Ascending aorta (tissue), 2 donors: ENCODE measurements at regions not wholly inside any gene's neighbourhood (a gene's known extent, or its start where the extent isn't known, plus 50 kb on each side); places are given as distances from the start of the nearest gene placed in this dataset.

ENCODE experiments used
- DNase-seq, 2 donors: peaks; one replicate each; pipeline ENCODE4 v3.0.0-alpha.2; 2019; ENCODE audit warnings: low spot score in 2 of 2
- H3K27ac ChIP-seq, 2 donors: fragments of 200-600 bp; sonication (generic); one replicate each; pipeline ENCODE4 v1.5.1; 2016 to 2017; ENCODE audit warnings: mild to moderate bottlenecking in 1 of 2
- H3K27me3 ChIP-seq: fragments of 200-600 bp; sonication (generic); one replicate; pipeline ENCODE4 v1.5.1; 2017
- H3K36me3 ChIP-seq, 2 donors: fragments of 200-600 bp; sonication (generic); one replicate each; pipeline ENCODE4 v1.5.1; 2016
- H3K4me1 ChIP-seq, 2 donors: fragments of 200-600 bp; sonication (generic); one replicate each; pipeline ENCODE4 v1.5.1; 2016 to 2017; ENCODE audit warnings: mild to moderate bottlenecking in 1 of 2
- H3K4me3 ChIP-seq, 2 donors: fragments of 200-600 bp; sonication (generic); one replicate each; pipeline ENCODE4 v1.5.1; 2016 to 2017; ENCODE audit warnings: mild to moderate bottlenecking in 1 of 2
- H3K9me3 ChIP-seq, 2 donors: fragments of 200-600 bp; sonication (generic); one replicate each; pipeline ENCODE4 v1.5.1; 2016
- intact Hi-C: fragments of 100-400 bp; cut with DNase I; formaldehyde crosslinking; loops from one replicate; pipeline ENCODE4 v1.15.1; 2023
- TF ChIP-seq, protein P1 (sequence below), 3 experiments: fragments of 200-600 bp in 2 of 3; fragments of 450-650 bp in 1 of 3; sonication (generic) in 2 of 3; IDR thresholded peaks; one replicate each; pipeline ENCODE4 v1.5.1; 2016 to 2019; ENCODE audit warnings: antibody characterized with exemption in 3 of 3, mild to moderate bottlenecking in 1 of 3, moderate library complexity in 1 of 3

DNA sequence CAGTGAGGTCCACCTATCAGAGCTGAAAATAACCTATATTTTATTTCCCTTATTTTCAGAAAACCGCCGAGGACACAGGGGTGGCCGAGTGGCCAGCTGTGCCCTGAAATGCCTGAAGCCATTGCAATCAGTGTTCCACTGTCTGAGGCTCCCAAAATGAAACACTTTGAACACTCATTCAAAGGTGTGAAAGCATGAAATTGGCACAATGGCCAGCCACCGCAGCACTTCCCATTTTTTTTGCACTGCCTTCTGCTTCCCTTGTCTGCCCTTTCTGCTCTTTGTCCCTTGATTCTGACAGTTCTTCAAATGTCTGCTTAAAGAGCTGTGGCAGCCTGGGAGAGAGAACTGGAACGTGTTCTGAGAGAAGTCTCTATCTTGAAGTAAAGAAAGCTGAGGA lies 1127.5 kb upstream of the CELF4 start:
- DNase-seq = no peak
- H3K36me3 ChIP-seq = no peaks in the 10 kb centered on the region
- H3K27me3 ChIP-seq = no peaks in the 10 kb centered on the region
- no peaks in the 10 kb centered on the region for H3K9me3 ChIP-seq
- TF ChIP-seq, protein P1, sequence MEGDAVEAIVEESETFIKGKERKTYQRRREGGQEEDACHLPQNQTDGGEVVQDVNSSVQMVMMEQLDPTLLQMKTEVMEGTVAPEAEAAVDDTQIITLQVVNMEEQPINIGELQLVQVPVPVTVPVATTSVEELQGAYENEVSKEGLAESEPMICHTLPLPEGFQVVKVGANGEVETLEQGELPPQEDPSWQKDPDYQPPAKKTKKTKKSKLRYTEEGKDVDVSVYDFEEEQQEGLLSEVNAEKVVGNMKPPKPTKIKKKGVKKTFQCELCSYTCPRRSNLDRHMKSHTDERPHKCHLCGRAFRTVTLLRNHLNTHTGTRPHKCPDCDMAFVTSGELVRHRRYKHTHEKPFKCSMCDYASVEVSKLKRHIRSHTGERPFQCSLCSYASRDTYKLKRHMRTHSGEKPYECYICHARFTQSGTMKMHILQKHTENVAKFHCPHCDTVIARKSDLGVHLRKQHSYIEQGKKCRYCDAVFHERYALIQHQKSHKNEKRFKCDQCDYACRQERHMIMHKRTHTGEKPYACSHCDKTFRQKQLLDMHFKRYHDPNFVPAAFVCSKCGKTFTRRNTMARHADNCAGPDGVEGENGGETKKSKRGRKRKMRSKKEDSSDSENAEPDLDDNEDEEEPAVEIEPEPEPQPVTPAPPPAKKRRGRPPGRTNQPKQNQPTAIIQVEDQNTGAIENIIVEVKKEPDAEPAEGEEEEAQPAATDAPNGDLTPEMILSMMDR (IDR thresholded peaks at IDR 0.05) = no peak
- H3K4me1 ChIP-seq = no peaks in the 10 kb centered on the region
- H3K27ac ChIP-seq = no peak overlapping the region
- no peak overlapping the region for H3K4me3 ChIP-seq
- intact Hi-C loops = no loop called here

DNA sequence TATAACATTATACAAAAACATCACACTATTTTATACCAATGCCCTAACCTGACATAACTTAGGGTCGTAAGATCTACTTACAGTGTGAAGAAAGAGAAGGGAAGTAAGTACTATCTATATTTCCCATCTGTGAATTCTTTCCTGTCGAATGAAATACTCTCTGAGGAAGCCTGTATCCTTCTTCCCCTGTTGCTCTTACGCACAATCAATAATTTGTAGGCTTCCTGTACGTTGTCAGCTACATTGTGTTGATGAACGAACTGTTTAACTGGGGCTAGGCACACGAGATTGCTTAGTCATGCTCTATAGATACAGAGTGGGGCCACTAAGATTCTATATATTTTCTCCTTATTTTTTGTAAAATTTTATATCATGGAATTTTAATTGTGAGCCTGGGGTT lies 1125.0 kb upstream of the CELF4 start:
- intact Hi-C loops = no loop called here
- no peak for DNase-seq
- Histone ChIP-seq H3K4me1 (no peaks in the 10 kb centered on the region), H3K36me3 (no peaks in the 10 kb centered on the region), H3K27me3 (no peaks in the 10 kb centered on the region), H3K9me3 (no peaks in the 10 kb centered on the region), H3K27ac (no peak overlapping the region), H3K4me3 (no peak overlapping the region)
- TF ChIP-seq, protein P1 (IDR thresholded peaks at IDR 0.05) = no peak

GRCh38 chr18:38688416-38688815 lies 1122.8 kb upstream of the CELF4 start:
- intact Hi-C loops = no loop called here
- DNase-seq = no peak
- TF ChIP-seq, protein P1 (IDR thresholded peaks at IDR 0.05) = no peak

GRCh38 chr18:38670486-38670885 lies 1104.9 kb upstream of the CELF4 start:
- no peak overlapping the region for H3K4me3 ChIP-seq
- intact Hi-C loops = no loop called here
- DNase-seq = no peak
- H3K9me3 ChIP-seq = peaks cover 0 to 3% of the 10 kb centered on the region in 2 donors
- no peaks in the 10 kb centered on the region for H3K27me3 ChIP-seq
- no peak overlapping the region for H3K27ac ChIP-seq
- TF ChIP-seq, protein P1 (IDR thresholded peaks at IDR 0.05) = no peak
- no peaks in the 10 kb centered on the region for H3K36me3 ChIP-seq
- no peaks in the 10 kb centered on the region for H3K4me1 ChIP-seq

More at GRCh38 chr18:38688416-38688815, 1122.8 kb upstream of the CELF4 start:
- Histone ChIP-seq H3K4me1 (no peaks in the 10 kb centered on the region), H3K27me3 (no peaks in the 10 kb centered on the region), H3K4me3 (no peak overlapping the region), H3K27ac (no peak overlapping the region), H3K36me3 (no peaks in the 10 kb centered on the region), H3K9me3 (no peaks in the 10 kb centered on the region)

DNA sequence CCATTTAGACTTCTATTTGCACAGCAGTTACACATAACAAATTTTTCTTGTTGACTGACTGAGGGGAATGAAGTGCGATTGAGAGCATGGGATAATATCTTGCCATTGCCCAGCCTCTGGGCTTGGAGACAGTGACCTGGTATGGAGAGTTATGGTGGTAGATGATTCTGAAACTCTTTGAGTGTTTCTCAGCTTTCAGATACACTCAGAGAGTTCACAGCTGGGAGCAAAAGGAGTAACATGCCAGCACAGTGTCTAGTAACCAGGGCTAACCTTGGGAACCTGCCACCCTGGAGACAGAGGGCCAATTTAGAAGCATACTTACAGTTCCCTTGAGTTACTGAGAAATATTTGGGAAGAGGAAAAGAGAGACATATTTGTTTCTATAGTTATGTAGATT lies 1099.3 kb upstream of the CELF4 start:
- intact Hi-C loops = no loop called here
- no peak for DNase-seq

More for the DNA sequence above, 1099.3 kb upstream of the CELF4 start:
- H3K27ac ChIP-seq = no peak overlapping the region
- H3K27me3 ChIP-seq = no peaks in the 10 kb centered on the region
- no peaks in the 10 kb centered on the region for H3K9me3 ChIP-seq
- no peak overlapping the region for H3K4me3 ChIP-seq
- H3K4me1 ChIP-seq = no peaks in the 10 kb centered on the region
- TF ChIP-seq, protein P1 (IDR thresholded peaks at IDR 0.05) = no peak
- no peaks in the 10 kb centered on the region for H3K36me3 ChIP-seq
